Mesothelial cell of epicardium (in vitro differentiated cells): ENCODE measurements at regions not wholly inside any gene's neighbourhood (a gene's known extent, or its start where the extent isn't known, plus 50 kb on each side); places are given as distances from the start of the nearest gene placed in this dataset.

Experiments
- DNase-seq, 2 experiments: peaks; one replicate each; pipeline ENCODE4 v3.0.0; 2021; ENCODE audit warnings: low spot score in 2 of 2; ENCODE audit not compliant: unreplicated experiment in 2 of 2
- H3K27ac Mint-ChIP-seq: 2 replicates; pipeline ENCODE4 v1.8.0; 2021; ENCODE audit warnings: mixed read lengths
- H3K27me3 Mint-ChIP-seq: 2 replicates; pipeline ENCODE4 v1.8.0; 2021; ENCODE audit warnings: low read depth, mixed read lengths
- H3K36me3 Mint-ChIP-seq: 2 replicates; pipeline ENCODE4 v1.8.0; 2021; ENCODE audit warnings: mixed read lengths
- H3K4me1 Mint-ChIP-seq: 2 replicates; pipeline ENCODE4 v1.8.0; 2021; ENCODE audit warnings: mixed read lengths
- H3K4me3 Mint-ChIP-seq: 2 replicates; pipeline ENCODE4 v1.8.0; 2021; ENCODE audit warnings: mild to moderate bottlenecking, moderate library complexity, mixed read lengths
- H3K9me3 Mint-ChIP-seq: 2 replicates; pipeline ENCODE4 v1.8.0; 2021; ENCODE audit warnings: mixed read lengths
- CTCF ChIP-seq: fragments of 200-600 bp; sonication (generic); IDR thresholded peaks from one replicate; pipeline ENCODE4 v1.5.0; 2021; ENCODE audit warnings: antibody characterized with exemption; ENCODE audit not compliant: unreplicated experiment

GRCh38 chr2:220648628-220649027 is 923.5 kb downstream of the EPHA4 start:
- no peaks in the 10 kb centered on the region for H3K9me3 Mint-ChIP-seq
- peaks cover 4% of the 10 kb centered on the region for H3K4me1 Mint-ChIP-seq
- no peaks in the 10 kb centered on the region for H3K36me3 Mint-ChIP-seq
- TF ChIP-seq CTCF: no peak
- no peak for DNase-seq
- H3K27ac Mint-ChIP-seq: no peak overlapping the region
- H3K27me3 Mint-ChIP-seq: peaks cover 30% of the 10 kb centered on the region
- no peak overlapping the region for H3K4me3 Mint-ChIP-seq

GRCh38 chr2:220653776-220654175 is 918.3 kb downstream of the EPHA4 start:
- no peak overlapping the region for H3K4me3 Mint-ChIP-seq
- no peaks in the 10 kb centered on the region for H3K4me1 Mint-ChIP-seq
- DNase-seq: no peak
- TF ChIP-seq CTCF: no peak
- peaks cover 49% of the 10 kb centered on the region for H3K27me3 Mint-ChIP-seq
- H3K36me3 Mint-ChIP-seq: no peaks in the 10 kb centered on the region
- no peak overlapping the region for H3K27ac Mint-ChIP-seq
- no peaks in the 10 kb centered on the region for H3K9me3 Mint-ChIP-seq

- H3K27me3 Mint-ChIP-seq: peaks cover 49% of the 10 kb centered on the region
- no peak overlapping the region for H3K27ac Mint-ChIP-seq
- H3K36me3 Mint-ChIP-seq: no peaks in the 10 kb centered on the region
- TF ChIP-seq CTCF: no peak
- no peak overlapping the region for H3K4me3 Mint-ChIP-seq
- H3K4me1 Mint-ChIP-seq: no peaks in the 10 kb centered on the region
- H3K9me3 Mint-ChIP-seq: no peaks in the 10 kb centered on the region
- DNase-seq: no peak
Measured at GRCh38 chr2:220654322-220654721, 917.8 kb downstream of the EPHA4 start.

- Mint-ChIP-seq H3K4me3 (no peak overlapping the region), H3K36me3 (no peaks in the 10 kb centered on the region), H3K4me1 (peaks cover 9% of the 10 kb centered on the region), H3K9me3 (peaks cover 5% of the 10 kb centered on the region), H3K27ac (no peak overlapping the region), H3K27me3 (peaks cover 16% of the 10 kb centered on the region)
- TF ChIP-seq CTCF: no peak
- no peak for DNase-seq
Measured at GRCh38 chr2:220660277-220661145, 911.6 kb downstream of the EPHA4 start.

- no peak for TF ChIP-seq CTCF
- no peak overlapping the region for H3K27ac Mint-ChIP-seq
- H3K4me3 Mint-ChIP-seq: no peak overlapping the region
- H3K36me3 Mint-ChIP-seq: no peaks in the 10 kb centered on the region
- no peak for DNase-seq
- H3K9me3 Mint-ChIP-seq: peaks cover 5% of the 10 kb centered on the region
- peaks cover 9% of the 10 kb centered on the region for H3K4me1 Mint-ChIP-seq
- H3K27me3 Mint-ChIP-seq: peaks cover 8% of the 10 kb centered on the region
Measured at GRCh38 chr2:220662431-220662830, 909.7 kb downstream of the EPHA4 start.
